Activated CD8-positive, alpha-beta T cell treated with anti-CD3 and anti-CD28 coated beads for 36 hours (primary cell): ENCODE measurements at regions not wholly inside any gene's neighbourhood (a gene's known extent, or its start where the extent isn't known, plus 50 kb on each side); places are given as distances from the start of the nearest gene placed in this dataset.

Experiments
- ATAC-seq: fragments of 200-7000 bp; cut with Tn5 transposase; one replicate; pipeline ENCODE4 v1.10.0; 2021; ENCODE audit warnings: mild to moderate bottlenecking, moderate library complexity
- CTCF ChIA-PET: fragments of 350-600 bp; sonication (Branson Sonifier 250); formaldehyde crosslinking; loops from one replicate; lab custom pipeline; 2021; ENCODE audit warnings: antibody characterized with exemption; lab: Charles Lee
- POLR2A ChIA-PET: fragments of 350-600 bp; sonication (Branson Sonifier 250); formaldehyde crosslinking; loops from one replicate; lab custom pipeline; 2021; ENCODE audit warnings: antibody characterized with exemption; lab: Charles Lee
- DNase-seq: peaks from one replicate; pipeline ENCODE4 v3.0.0-alpha.2; 2020
- H3K27ac Mint-ChIP-seq: one replicate; pipeline ENCODE4 v1.8.0; 2021; ENCODE audit warnings: mild to moderate bottlenecking, mixed read lengths
- H3K27me3 Mint-ChIP-seq: one replicate; pipeline ENCODE4 v1.8.0; 2021; ENCODE audit warnings: mixed read lengths
- H3K36me3 Mint-ChIP-seq: one replicate; pipeline ENCODE4 v1.8.0; 2021; ENCODE audit warnings: low read depth, mixed read lengths
- H3K4me1 Mint-ChIP-seq: one replicate; pipeline ENCODE4 v1.8.0; 2021; ENCODE audit warnings: low read depth, mixed read lengths
- H3K4me3 Mint-ChIP-seq: one replicate; pipeline ENCODE4 v1.8.0; 2021; ENCODE audit warnings: mild to moderate bottlenecking, moderate library complexity, mixed read lengths
- H3K9me3 Mint-ChIP-seq: one replicate; pipeline ENCODE4 v1.8.0; 2021; ENCODE audit warnings: mixed read lengths
- intact Hi-C: fragments of 100-400 bp; cut with micrococcal nuclease; formaldehyde crosslinking; loops from one replicate; pipeline ENCODE4 v1.10.0; 2022
- TF ChIP-seq, protein P1 (sequence below): fragments of 200-600 bp; IDR thresholded peaks from one replicate; pipeline ENCODE4 v1.8.0; 2022; ENCODE audit warnings: antibody characterized with exemption, mild to moderate bottlenecking

DNA sequence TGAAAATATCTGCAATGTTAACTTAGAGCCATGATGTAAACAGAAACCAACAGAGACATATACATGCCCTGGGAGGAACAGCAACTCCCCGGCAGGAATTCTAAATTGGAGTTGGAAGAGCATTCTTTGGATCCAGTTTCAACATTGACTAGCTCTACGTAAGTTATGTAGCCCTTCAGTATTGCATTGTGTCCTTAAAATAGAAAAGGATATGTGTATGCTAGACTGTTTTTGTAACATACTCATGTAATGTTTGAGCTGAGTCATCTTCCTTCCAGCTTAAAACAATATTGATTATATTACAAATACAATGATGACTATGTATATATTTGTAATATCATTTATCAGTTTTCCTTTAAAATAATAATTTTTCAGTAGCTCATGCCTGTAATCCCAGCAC, 1422.2 kb upstream of the PCDH20 start:
- ChIA-PET CTCF (no interaction called here), POLR2A (no interaction called here)
- Mint-ChIP-seq H3K4me3 (no peak overlapping the region), H3K27ac (no peak overlapping the region), H3K9me3 (peaks cover 14% of the 10 kb centered on the region), H3K27me3 (no peaks in the 10 kb centered on the region), H3K36me3 (no peaks in the 10 kb centered on the region), H3K4me1 (no peaks in the 10 kb centered on the region)
- TF ChIP-seq, protein P1, sequence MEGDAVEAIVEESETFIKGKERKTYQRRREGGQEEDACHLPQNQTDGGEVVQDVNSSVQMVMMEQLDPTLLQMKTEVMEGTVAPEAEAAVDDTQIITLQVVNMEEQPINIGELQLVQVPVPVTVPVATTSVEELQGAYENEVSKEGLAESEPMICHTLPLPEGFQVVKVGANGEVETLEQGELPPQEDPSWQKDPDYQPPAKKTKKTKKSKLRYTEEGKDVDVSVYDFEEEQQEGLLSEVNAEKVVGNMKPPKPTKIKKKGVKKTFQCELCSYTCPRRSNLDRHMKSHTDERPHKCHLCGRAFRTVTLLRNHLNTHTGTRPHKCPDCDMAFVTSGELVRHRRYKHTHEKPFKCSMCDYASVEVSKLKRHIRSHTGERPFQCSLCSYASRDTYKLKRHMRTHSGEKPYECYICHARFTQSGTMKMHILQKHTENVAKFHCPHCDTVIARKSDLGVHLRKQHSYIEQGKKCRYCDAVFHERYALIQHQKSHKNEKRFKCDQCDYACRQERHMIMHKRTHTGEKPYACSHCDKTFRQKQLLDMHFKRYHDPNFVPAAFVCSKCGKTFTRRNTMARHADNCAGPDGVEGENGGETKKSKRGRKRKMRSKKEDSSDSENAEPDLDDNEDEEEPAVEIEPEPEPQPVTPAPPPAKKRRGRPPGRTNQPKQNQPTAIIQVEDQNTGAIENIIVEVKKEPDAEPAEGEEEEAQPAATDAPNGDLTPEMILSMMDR, result no peak
- intact Hi-C loops, result no loop called here
- DNase-seq, result no peak
- no peak for ATAC-seq

GRCh38 chr13:62829486-62829885, 1413.8 kb upstream of the PCDH20 start:
- ChIA-PET CTCF (no interaction called here), POLR2A (no interaction called here)
- H3K27me3 Mint-ChIP-seq, result no peaks in the 10 kb centered on the region
- TF ChIP-seq, protein P1, result no peak
- ATAC-seq, result no peak
- H3K4me3 Mint-ChIP-seq, result no peak overlapping the region
- no peaks in the 10 kb centered on the region for H3K36me3 Mint-ChIP-seq
- no peak overlapping the region for H3K27ac Mint-ChIP-seq
- intact Hi-C loops, result no loop called here
- no peaks in the 10 kb centered on the region for H3K4me1 Mint-ChIP-seq
- peaks cover 13% of the 10 kb centered on the region for H3K9me3 Mint-ChIP-seq
- no peak for DNase-seq

DNA sequence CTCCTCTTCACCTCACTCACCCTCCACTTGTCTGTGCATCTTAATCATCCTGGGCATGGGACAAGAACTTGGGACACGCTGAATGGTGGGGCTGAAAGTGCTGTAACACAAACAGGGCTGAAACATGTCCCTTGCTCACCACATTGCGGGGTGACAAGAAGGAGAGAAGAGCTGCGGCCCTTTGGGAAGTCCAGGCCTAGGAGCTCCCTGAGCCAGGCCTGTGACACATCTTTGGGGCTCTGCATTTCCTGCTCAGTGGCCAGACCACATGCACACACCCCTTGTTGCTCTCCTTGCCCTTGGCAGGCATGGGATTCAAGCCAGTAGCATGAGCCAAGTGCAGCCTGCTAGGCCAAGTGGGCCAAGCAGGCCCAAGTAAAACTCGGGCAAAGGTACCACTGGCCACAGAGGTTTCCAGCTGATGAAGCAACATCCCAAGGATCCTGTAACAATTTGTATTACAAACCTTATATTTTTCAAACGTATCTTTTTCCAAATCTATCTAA, 1384.3 kb upstream of the PCDH20 start:
- H3K4me3 Mint-ChIP-seq, result no peak overlapping the region
- peaks cover 2% of the 10 kb centered on the region for H3K9me3 Mint-ChIP-seq
- H3K27ac Mint-ChIP-seq, result no peak overlapping the region
- TF ChIP-seq, protein P1, result no peak
- POLR2A ChIA-PET, result no interaction called here
- intact Hi-C loops, result no loop called here
- CTCF ChIA-PET, result no interaction called here
- no peak for ATAC-seq
- no peak for DNase-seq
- no peaks in the 10 kb centered on the region for H3K36me3 Mint-ChIP-seq
- no peaks in the 10 kb centered on the region for H3K27me3 Mint-ChIP-seq
- H3K4me1 Mint-ChIP-seq, result no peaks in the 10 kb centered on the region

GRCh38 chr13:62799038-62799535, 1383.4 kb upstream of the PCDH20 start:
- no peak for DNase-seq
- no peaks in the 10 kb centered on the region for H3K27me3 Mint-ChIP-seq
- POLR2A ChIA-PET, result no interaction called here
- ATAC-seq, result no peak
- intact Hi-C loops, result no loop called here
- H3K9me3 Mint-ChIP-seq, result peaks cover 2% of the 10 kb centered on the region
- H3K4me1 Mint-ChIP-seq, result no peaks in the 10 kb centered on the region
- no peak overlapping the region for H3K27ac Mint-ChIP-seq
- no peak overlapping the region for H3K4me3 Mint-ChIP-seq
- CTCF ChIA-PET, result no interaction called here
- no peaks in the 10 kb centered on the region for H3K36me3 Mint-ChIP-seq
- TF ChIP-seq, protein P1, result no peak

DNA sequence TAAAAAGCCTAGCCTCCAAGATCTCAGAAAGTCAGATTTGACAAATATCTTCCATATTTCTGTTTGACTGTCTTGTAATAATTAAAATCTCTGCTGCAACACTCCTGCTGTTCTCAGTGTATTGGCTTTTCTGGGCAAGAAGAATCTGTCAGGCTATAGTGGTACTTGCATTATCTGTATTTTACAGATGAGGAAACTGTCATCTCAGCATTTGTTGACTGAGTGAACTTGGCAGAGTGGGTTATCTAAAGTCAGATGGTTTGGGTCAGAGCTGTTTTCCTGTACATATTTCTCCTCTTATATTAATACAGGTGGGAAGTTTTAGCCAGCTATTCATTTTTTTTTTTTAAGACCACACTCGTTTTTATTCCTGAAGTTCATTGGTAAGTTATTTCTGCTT, 1378.2 kb upstream of the PCDH20 start:
- no peaks in the 10 kb centered on the region for H3K4me1 Mint-ChIP-seq
- ChIA-PET CTCF (no interaction called here), POLR2A (no interaction called here)
- TF ChIP-seq, protein P1, result no peak
- no peak for DNase-seq
- H3K36me3 Mint-ChIP-seq, result no peaks in the 10 kb centered on the region
- H3K27ac Mint-ChIP-seq, result no peak overlapping the region
- intact Hi-C loops, result no loop called here
- ATAC-seq, result no peak
- H3K9me3 Mint-ChIP-seq, result no peaks in the 10 kb centered on the region
- no peak overlapping the region for H3K4me3 Mint-ChIP-seq
- H3K27me3 Mint-ChIP-seq, result no peaks in the 10 kb centered on the region
